Suprapubic skin (tissue), 4 donors: ENCODE measurements at regions not wholly inside any gene's neighbourhood (a gene's known extent, or its start where the extent isn't known, plus 50 kb on each side); places are given as distances from the start of the nearest gene placed in this dataset.

ENCODE experiments used
- DNase-seq, 2 donors: peaks; one replicate each; pipeline ENCODE4 v3.0.0-alpha.2; 2019; ENCODE audit warnings: low spot score in 2 of 2
- H3K27ac ChIP-seq: fragments of 200-600 bp; sonication (generic); one replicate; pipeline ENCODE4 v1.5.1; 2019
- H3K27me3 ChIP-seq: fragments of 200-600 bp; sonication (generic); one replicate; pipeline ENCODE4 v1.5.1; 2019
- H3K36me3 ChIP-seq: fragments of 200-600 bp; sonication (generic); one replicate; pipeline ENCODE4 v1.5.1; 2019
- H3K4me1 ChIP-seq: fragments of 200-600 bp; sonication (generic); one replicate; pipeline ENCODE4 v1.5.1; 2019
- H3K4me3 ChIP-seq: fragments of 200-600 bp; sonication (generic); one replicate; pipeline ENCODE4 v1.5.1; 2019; ENCODE audit warnings: mild to moderate bottlenecking
- H3K9me3 ChIP-seq: fragments of 200-600 bp; sonication (generic); one replicate; pipeline ENCODE4 v1.5.1; 2019
- EP300 ChIP-seq: sonication (generic); formaldehyde crosslinking; IDR thresholded peaks from one replicate; pipeline ENCODE4 v1.6.1; 2017; ENCODE audit warnings: antibody characterized with exemption
- POLR2A ChIP-seq, 2 donors: fragments of 450-650 bp; IDR thresholded peaks; one replicate each; pipeline ENCODE4 v1.6.1; 2017; ENCODE audit warnings: antibody characterized with exemption in 2 of 2, mild to moderate bottlenecking in 2 of 2, moderate library complexity in 2 of 2
- POLR2AphosphoS5 ChIP-seq, 3 donors: sonication (generic); formaldehyde crosslinking; IDR thresholded peaks; one replicate each; pipeline ENCODE4 v1.6.1; 2017; ENCODE audit warnings: antibody characterized with exemption in 3 of 3
- WGBS: methylation state at CpG from one replicate; pipeline ENCODE4 v1.1.5; 2018; 5-methylcytosine and 5-hydroxymethylcytosine counted together
- TF ChIP-seq, protein P1 (sequence below), 2 donors: fragments of 200-600 bp in 1 of 2; fragments of 450-650 bp in 1 of 2; sonication (generic) in 1 of 2; IDR thresholded peaks; one replicate each; pipeline ENCODE4 v1.5.1; 2016 to 2019; ENCODE audit warnings: antibody characterized with exemption in 2 of 2, mild to moderate bottlenecking in 1 of 2, moderate library complexity in 1 of 2

DNA sequence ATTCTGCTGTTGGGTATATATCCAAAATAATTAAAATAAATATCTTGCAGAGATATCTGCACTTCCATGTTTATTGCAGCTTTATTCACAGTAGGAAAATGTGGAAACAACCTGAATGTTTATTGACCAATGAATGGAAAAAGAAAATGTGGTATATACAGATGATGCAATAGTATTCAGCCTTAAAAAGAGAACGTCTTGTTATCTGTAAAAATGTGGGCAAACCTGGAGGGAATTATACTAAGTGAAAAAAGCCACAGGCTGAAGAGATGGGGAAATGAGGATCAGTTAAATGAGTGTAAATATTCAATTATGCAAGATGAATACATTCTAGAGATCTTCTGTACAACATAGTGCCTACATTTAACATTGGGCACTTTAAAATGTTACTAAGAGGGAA is 766.1 kb upstream of the IGFBP3 start:
- H3K4me1 ChIP-seq = peaks cover 3% of the 10 kb centered on the region

DNA sequence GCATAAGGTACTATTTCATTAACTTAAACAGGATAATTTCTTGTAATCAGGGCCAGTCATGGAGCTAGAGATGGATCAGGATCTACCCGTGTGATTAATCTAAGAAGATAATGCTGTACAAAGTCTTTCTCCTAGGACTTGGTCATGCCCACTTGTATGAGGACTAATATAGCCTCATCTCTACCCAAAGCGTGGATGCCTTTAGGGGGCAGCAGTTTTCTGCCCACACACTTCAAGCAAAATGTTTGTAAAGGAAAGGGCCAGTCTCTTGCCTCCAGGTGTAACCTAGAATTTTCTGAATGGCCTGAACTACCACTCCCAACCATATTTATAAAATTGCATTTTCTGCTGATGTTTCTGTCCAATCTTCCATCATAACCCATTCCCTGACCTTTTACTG is 764.0 kb upstream of the IGFBP3 start:
- no peaks in the 10 kb centered on the region for H3K27me3 ChIP-seq
- H3K9me3 ChIP-seq = no peaks in the 10 kb centered on the region
- no peak for DNase-seq
- H3K36me3 ChIP-seq = no peaks in the 10 kb centered on the region
- no peak overlapping the region for H3K27ac ChIP-seq
- TF ChIP-seq EP300 (no peak), POLR2A (IDR thresholded peaks at IDR 0.05) (no peak), POLR2AphosphoS5 (IDR thresholded peaks at IDR 0.05) (no peak)
- TF ChIP-seq, protein P1, sequence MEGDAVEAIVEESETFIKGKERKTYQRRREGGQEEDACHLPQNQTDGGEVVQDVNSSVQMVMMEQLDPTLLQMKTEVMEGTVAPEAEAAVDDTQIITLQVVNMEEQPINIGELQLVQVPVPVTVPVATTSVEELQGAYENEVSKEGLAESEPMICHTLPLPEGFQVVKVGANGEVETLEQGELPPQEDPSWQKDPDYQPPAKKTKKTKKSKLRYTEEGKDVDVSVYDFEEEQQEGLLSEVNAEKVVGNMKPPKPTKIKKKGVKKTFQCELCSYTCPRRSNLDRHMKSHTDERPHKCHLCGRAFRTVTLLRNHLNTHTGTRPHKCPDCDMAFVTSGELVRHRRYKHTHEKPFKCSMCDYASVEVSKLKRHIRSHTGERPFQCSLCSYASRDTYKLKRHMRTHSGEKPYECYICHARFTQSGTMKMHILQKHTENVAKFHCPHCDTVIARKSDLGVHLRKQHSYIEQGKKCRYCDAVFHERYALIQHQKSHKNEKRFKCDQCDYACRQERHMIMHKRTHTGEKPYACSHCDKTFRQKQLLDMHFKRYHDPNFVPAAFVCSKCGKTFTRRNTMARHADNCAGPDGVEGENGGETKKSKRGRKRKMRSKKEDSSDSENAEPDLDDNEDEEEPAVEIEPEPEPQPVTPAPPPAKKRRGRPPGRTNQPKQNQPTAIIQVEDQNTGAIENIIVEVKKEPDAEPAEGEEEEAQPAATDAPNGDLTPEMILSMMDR (IDR thresholded peaks at IDR 0.05) = no peak
- WGBS = 86% methylated on average over 2 of the region's 2 CpGs
- H3K4me3 ChIP-seq = no peak overlapping the region
- H3K4me1 ChIP-seq = peaks cover 9% of the 10 kb centered on the region

More for the DNA sequence above, 766.1 kb upstream of the IGFBP3 start:
- WGBS = 71% methylated on average over 1 of the region's 1 CpG
- DNase-seq = no peak
- no peaks in the 10 kb centered on the region for H3K36me3 ChIP-seq
- H3K4me3 ChIP-seq = no peak overlapping the region
- no peaks in the 10 kb centered on the region for H3K27me3 ChIP-seq
- H3K9me3 ChIP-seq = no peaks in the 10 kb centered on the region
- TF ChIP-seq, protein P1 (IDR thresholded peaks at IDR 0.05) = no peak
- TF ChIP-seq POLR2AphosphoS5 (IDR thresholded peaks at IDR 0.05) = no peak
- TF ChIP-seq EP300 = no peak
- TF ChIP-seq POLR2A (IDR thresholded peaks at IDR 0.05) = no peak
- no peak overlapping the region for H3K27ac ChIP-seq

DNA sequence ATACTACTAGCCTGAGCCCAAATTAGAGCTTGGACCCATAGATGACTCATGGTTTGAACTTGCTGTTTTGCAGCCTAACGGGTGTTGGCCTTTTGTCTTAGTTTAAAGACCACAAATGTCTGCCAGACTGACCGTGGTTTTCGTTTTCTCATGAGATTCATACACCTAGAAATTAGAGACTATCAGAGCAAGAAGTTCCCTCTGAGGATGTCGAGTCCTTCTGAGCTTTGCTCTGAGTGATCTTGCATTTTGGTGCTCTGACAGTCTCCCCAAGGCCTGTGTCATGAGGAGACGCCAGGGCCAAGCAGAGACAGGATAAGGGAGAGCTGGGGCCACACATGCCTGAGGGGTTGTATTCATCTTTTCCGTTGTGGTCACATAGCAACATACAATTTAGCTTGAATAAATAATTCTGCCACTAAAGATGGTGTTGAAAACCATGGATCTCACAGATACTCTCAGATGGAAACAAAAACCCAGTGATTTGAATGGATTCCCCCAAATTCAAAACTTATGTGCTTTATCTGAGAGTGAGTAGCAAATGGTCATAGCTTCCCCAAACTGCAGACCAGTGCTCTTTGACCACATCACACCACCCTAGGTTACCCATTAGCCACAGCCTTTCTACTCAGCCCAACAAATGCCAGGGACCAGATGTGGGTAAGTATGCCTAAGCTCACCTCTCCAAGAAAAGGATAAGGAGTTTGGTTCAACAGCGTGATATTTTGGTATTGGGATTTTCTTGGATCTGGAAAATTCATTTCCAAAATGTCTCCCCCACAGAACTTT is 762.0 kb upstream of the IGFBP3 start:
- no peaks in the 10 kb centered on the region for H3K36me3 ChIP-seq
- no peak overlapping the region for H3K27ac ChIP-seq
- peaks cover 9% of the 10 kb centered on the region for H3K4me1 ChIP-seq
- H3K9me3 ChIP-seq = no peaks in the 10 kb centered on the region
- no peak for DNase-seq
- H3K27me3 ChIP-seq = no peaks in the 10 kb centered on the region
- H3K4me3 ChIP-seq = no peak overlapping the region
- TF ChIP-seq, protein P1 (IDR thresholded peaks at IDR 0.05) = no peak
- TF ChIP-seq EP300 (no peak), POLR2AphosphoS5 (IDR thresholded peaks at IDR 0.05) (no peak), POLR2A (IDR thresholded peaks at IDR 0.05) (no peak)
- WGBS = 72% methylated on average over 7 of the region's 7 CpGs

DNA sequence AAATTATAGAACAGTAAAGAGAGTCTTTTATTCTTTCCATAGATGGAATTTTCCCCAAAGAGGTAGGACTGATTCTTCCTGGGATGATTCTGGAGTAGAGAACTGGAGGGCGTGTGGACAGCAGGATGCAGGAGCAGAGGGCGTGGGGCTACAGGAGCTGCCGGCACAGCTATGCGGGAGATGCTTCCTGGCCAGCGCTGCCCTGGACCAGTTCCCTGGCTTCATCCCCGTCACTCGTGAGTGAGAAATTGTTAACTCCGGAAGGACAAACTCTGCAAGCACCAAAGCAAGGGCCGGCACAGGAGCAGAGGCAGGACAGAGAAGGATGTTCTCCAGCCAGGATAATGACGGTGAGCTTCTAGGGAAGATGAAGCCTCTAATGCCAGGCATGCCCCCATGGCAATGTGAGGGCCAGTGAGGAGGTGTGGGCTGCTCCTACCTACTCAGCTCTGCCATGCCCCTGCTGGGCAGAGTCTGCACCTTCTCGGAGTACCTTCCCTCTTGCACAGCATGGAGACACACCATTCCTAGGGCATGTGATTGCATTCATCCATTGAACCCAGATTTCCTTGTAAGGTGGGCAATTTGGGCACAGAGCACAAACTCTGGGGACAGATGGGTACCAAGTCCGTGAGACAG is 760.9 kb upstream of the IGFBP3 start:
- Histone ChIP-seq H3K27me3 (no peaks in the 10 kb centered on the region), H3K27ac (no peak overlapping the region), H3K4me3 (no peak overlapping the region), H3K9me3 (no peaks in the 10 kb centered on the region), H3K4me1 (peaks cover 9% of the 10 kb centered on the region), H3K36me3 (no peaks in the 10 kb centered on the region)
- TF ChIP-seq EP300 = no peak
- no peak for TF ChIP-seq POLR2AphosphoS5 (IDR thresholded peaks at IDR 0.05)
- TF ChIP-seq, protein P1 (IDR thresholded peaks at IDR 0.05) = no peak
- TF ChIP-seq POLR2A (IDR thresholded peaks at IDR 0.05) = no peak
- WGBS = 44% methylated on average over 12 of the region's 12 CpGs
- peak in 1 of 2 donors; percentile 74 for DNase-seq

DNA sequence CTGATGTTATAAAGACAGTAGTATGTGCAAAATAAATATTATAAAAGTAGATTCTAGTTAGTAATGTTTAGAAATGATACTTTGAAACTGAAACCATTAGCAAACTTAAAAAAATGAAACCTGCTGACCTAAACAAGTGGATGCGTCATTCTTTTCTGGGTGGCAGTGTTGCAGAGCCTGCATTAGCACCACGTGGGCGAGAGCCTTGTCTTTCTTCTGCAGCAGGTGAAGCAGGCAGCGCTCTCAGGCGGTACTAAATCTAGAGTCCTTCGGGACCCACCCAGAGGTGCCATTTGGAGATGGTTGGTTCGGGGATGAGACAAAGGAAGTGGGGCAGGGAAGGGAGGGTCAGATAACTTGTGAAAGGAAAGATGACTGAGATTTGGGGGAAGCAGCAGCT is 759.1 kb upstream of the IGFBP3 start:
- Histone ChIP-seq H3K4me1 (peaks cover 9% of the 10 kb centered on the region), H3K27me3 (no peaks in the 10 kb centered on the region), H3K4me3 (no peak overlapping the region), H3K9me3 (no peaks in the 10 kb centered on the region), H3K27ac (no peak overlapping the region), H3K36me3 (no peaks in the 10 kb centered on the region)
- TF ChIP-seq POLR2A (IDR thresholded peaks at IDR 0.05) = no peak
- TF ChIP-seq, protein P1 (IDR thresholded peaks at IDR 0.05) = no peak
- no peak for TF ChIP-seq POLR2AphosphoS5 (IDR thresholded peaks at IDR 0.05)
- no peak for TF ChIP-seq EP300
- no peak for DNase-seq
- WGBS = 88% methylated on average over 7 of the region's 7 CpGs
